ENCODE measurements at regions not wholly inside any gene's neighbourhood (a gene's known extent, or its start where the extent isn't known, plus 50 kb on each side); places are given as distances from the start of the nearest gene placed in this dataset.

GRCh38 chr1:8182034-8182761, 135.7 kb upstream of the SLC45A1 start:
- TF ChIP-seq TAF1 (conservative IDR thresholded peaks at IDR 0.05) (no peak), CTCF (IDR thresholded peaks at IDR 0.05; ENCODE audit: low read depth, low read length, missing input control) (no peak), GABPA (IDR thresholded peaks at IDR 0.05 in 1 of 2, conservative IDR thresholded peaks at IDR 0.05 in 1 of 2) (no peak), YY1 (IDR thresholded peaks at IDR 0.05) (no peak), RAD21 (IDR thresholded peaks at IDR 0.05) (no peak), EGR1 (IDR thresholded peaks at IDR 0.05; ENCODE audit: low read depth in 2 of 2) (no peak), NR2F2 (IDR thresholded peaks at IDR 0.05) (no peak), RXRA (IDR thresholded peaks at IDR 0.05) (no peak), MAX (IDR thresholded peaks at IDR 0.05) (no peak)
